A673 (cell line): ENCODE measurements at regions not wholly inside any gene's neighbourhood (a gene's known extent, or its start where the extent isn't known, plus 50 kb on each side); places are given as distances from the start of the nearest gene placed in this dataset.

Experiments used
- BruUV-seq: library from RNA; stranded (reverse); fragments of 400-500 nt; replicated peaks from 2 replicates; lab custom pipeline; 2021; lab: Mats Ljungman, UMichigan
- CTCF ChIA-PET: fragments of 300-600 bp; sonication (Branson Sonifier 250); formaldehyde crosslinking; loops from one replicate; lab custom pipeline; 2022; ENCODE audit warnings: antibody characterized with exemption; lab: Charles Lee
- POLR2A ChIA-PET: fragments of 300-600 bp; sonication (Branson Sonifier 250); formaldehyde crosslinking; loops from one replicate; lab custom pipeline; 2022; ENCODE audit warnings: antibody characterized with exemption; ENCODE audit not compliant: low non-redundant PET; lab: Charles Lee
- DNase-seq: peaks from one replicate; pipeline ENCODE4 v3.0.0-alpha.2; 2015; ENCODE audit warnings: low spot score
- H3K27ac ChIP-seq: fragments of 200-600 bp; sonication (generic); 2 replicates; pipeline ENCODE4 v1.5.1; 2016; ENCODE audit warnings: mixed run types, low read depth, mild to moderate bottlenecking, mixed read lengths, antibody characterized with exemption, low read length; ENCODE audit not compliant: poor library complexity, severe bottlenecking
- H3K27me3 ChIP-seq: fragments of 200-600 bp; sonication (generic); replicated peaks from 2 replicates; pipeline ENCODE4 v1.6.1; 2017; ENCODE audit warnings: mixed run types, low read depth, mild to moderate bottlenecking, mixed read lengths, antibody characterized with exemption, low read length; ENCODE audit not compliant: insufficient read depth, poor library complexity
- H3K36me3 ChIP-seq: fragments of 200-600 bp; sonication (generic); 2 replicates; pipeline ENCODE4 v1.6.1; 2016; ENCODE audit warnings: mixed run types, mild to moderate bottlenecking, mixed read lengths, antibody characterized with exemption, low read length; ENCODE audit not compliant: insufficient read depth, poor library complexity, severe bottlenecking
- H3K4me1 ChIP-seq: fragments of 200-600 bp; sonication (generic); 2 replicates; pipeline ENCODE4 v1.6.1; 2017; ENCODE audit warnings: mixed run types, mild to moderate bottlenecking, mixed read lengths, antibody characterized with exemption, low read length; ENCODE audit not compliant: insufficient read depth, poor library complexity, severe bottlenecking
- H3K4me3 ChIP-seq: fragments of 200-600 bp; sonication (generic); 2 replicates; pipeline ENCODE4 v1.5.1; 2016; ENCODE audit warnings: low read depth, mixed run types, mild to moderate bottlenecking, mixed read lengths, low read length; ENCODE audit not compliant: poor library complexity, severe bottlenecking
- H3K9me3 ChIP-seq: fragments of 200-600 bp; sonication (generic); 2 replicates; pipeline ENCODE4 v1.6.1; 2016; ENCODE audit warnings: mixed run types, low read depth, mild to moderate bottlenecking, mixed read lengths, antibody characterized with exemption, low read length; ENCODE audit not compliant: poor library complexity, severe bottlenecking
- CTCF ChIP-seq: fragments of 300-800, 200-600 bp; sonication (generic); conservative IDR thresholded peaks from 2 replicates; pipeline ENCODE4 v1.5.1; 2017; ENCODE audit warnings: low read depth, mild to moderate bottlenecking, antibody characterized with exemption, low read length, moderate library complexity, mixed read lengths
- EZH2 ChIP-seq: fragments of 200-600 bp; sonication (generic); IDR thresholded peaks from 2 replicates; pipeline ENCODE4 v1.6.1; 2017; ENCODE audit warnings: borderline replicate concordance, low read depth, mild to moderate bottlenecking, mixed read lengths, antibody characterized with exemption, low read length; ENCODE audit not compliant: poor library complexity, severe bottlenecking
- intact Hi-C: fragments of 100-400 bp; cut with micrococcal nuclease; formaldehyde crosslinking; loops from one replicate; pipeline ENCODE4 v1.10.0; 2022; ENCODE audit not compliant: unreplicated experiment

GRCh38 chr17:77011173-77012011, 129.4 kb upstream of the SEC14L1 start:
- H3K27ac ChIP-seq, result no peak overlapping the region
- POLR2A ChIA-PET, result no interaction called here
- intact Hi-C loops, result loop anchor here (2.0 to 5.0 kb wide), 2 partner anchors 45 to 236 kb away; no protein-coding TSS in a partner anchor
- TF ChIP-seq EZH2 (no peak), CTCF (peak; percentile 82)
- CTCF ChIA-PET, result interaction anchor here (2.0 kb wide), 1 partner anchor 45 kb away, joined by 9 read pairs; no protein-coding TSS in a partner anchor
- no peak overlapping the region for H3K4me3 ChIP-seq
- BruUV-seq, result no TSS peak
- H3K36me3 ChIP-seq, result no peaks in the 10 kb centered on the region
- no peaks in the 10 kb centered on the region for H3K27me3 ChIP-seq
- no peaks in the 10 kb centered on the region for H3K9me3 ChIP-seq
- H3K4me1 ChIP-seq, result no peaks in the 10 kb centered on the region
- peak; percentile 73 for DNase-seq

GRCh38 chr17:77018504-77018903, 122.3 kb upstream of the SEC14L1 start:
- Histone ChIP-seq H3K27me3 (no peaks in the 10 kb centered on the region), H3K27ac (no peak overlapping the region), H3K36me3 (no peaks in the 10 kb centered on the region), H3K4me1 (no peaks in the 10 kb centered on the region), H3K4me3 (no peak overlapping the region), H3K9me3 (no peaks in the 10 kb centered on the region)
- intact Hi-C loops, result no loop called here
- POLR2A ChIA-PET, result no interaction called here
- CTCF ChIA-PET, result no interaction called here
- no TSS peak for BruUV-seq
- TF ChIP-seq EZH2 (no peak), CTCF (no peak)
- no peak for DNase-seq

GRCh38 chr17:77019893-77020379, 120.8 kb upstream of the SEC14L1 start:
- BruUV-seq, result no TSS peak
- Histone ChIP-seq H3K27me3 (no peaks in the 10 kb centered on the region), H3K27ac (no peak overlapping the region), H3K4me3 (no peak overlapping the region), H3K36me3 (no peaks in the 10 kb centered on the region), H3K9me3 (no peaks in the 10 kb centered on the region), H3K4me1 (no peaks in the 10 kb centered on the region)
- intact Hi-C loops, result no loop called here
- ChIA-PET CTCF (no interaction called here), POLR2A (no interaction called here)
- DNase-seq, result no peak
- TF ChIP-seq CTCF (no peak), EZH2 (no peak)
